ENCODE measurements at regions not wholly inside any gene's neighbourhood (a gene's known extent, or its start where the extent isn't known, plus 50 kb on each side); places are given as distances from the start of the nearest gene placed in this dataset.
"Not testable (repeated sequence)": the region's sequence is repeated elsewhere in the genome, so short reads cannot be mapped to it uniquely, and the experiment has no call there.

GRCh38 chr6:81623106-81623759 lies 129.2 kb downstream of the TENT5A start:
- no peak for DNase-seq

DNA sequence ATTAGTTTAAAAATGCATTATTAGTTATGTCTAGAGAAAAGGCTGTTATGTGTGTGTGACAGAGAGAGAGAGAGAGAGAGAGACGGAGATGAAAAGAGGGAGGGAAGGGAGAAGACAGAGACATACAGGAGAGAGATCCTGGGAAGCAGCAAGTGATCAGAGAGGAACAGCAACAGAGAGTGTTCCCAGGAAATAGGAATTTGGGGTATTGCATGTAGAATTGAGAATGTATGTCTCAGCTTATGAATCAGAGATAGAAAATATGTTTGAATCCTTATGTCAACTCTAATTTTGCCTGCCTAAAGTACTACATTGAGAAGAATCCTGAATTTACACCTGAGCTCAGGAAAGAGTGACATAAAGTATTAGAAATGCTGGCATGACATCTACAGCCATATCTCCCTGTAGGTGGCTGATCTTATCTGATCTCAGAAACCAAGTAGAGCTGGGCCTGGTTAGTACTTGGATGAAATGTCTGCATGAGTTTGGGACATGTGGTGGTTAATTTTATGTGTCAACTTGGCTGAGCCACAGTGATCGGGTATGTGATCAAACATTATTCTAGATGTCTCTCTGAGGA lies 130.6 kb downstream of the TENT5A start:
- no peak for DNase-seq

DNA sequence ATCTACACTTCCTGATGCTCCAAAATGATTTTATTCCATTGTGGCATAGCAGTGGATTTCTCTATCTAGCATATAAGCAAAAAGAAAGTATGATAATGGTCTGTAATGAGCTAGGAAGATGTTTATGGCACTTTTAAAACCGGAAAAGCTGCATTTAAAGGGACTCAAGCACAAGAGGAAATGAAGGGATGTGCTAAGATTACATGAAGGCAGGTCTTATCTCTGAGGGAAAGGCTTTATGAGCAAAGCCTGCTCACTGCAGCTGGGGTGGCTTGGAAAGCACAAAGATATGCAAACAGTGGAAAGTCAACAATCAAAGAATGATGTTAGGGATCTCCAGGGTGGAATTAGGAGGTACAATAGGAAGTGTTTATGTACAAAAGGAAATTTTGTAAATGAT lies 138.2 kb downstream of the TENT5A start:
- DNase-seq, result no peak

DNA sequence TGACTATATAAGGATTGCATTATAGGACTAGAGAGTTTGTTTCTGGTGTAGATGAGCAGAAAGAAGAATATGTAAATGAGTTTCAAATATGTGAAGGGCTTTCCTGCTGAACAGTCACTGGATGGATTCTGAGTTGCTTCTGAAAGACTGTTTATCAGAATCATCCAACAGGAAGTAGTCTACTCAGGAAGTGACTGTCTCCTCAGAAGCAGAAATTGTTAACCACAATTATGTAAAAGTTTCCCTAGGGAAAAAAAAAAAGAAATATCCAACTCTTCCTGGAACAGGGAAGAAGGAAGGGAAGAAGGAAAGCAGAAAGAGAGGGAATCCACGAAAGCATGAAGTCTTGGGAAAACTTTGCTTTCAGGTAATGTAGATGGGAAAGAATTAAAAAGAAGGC lies 138.9 kb downstream of the TENT5A start:
- no peak for DNase-seq

GRCh38 chr6:81612136-81612535 lies 140.3 kb downstream of the TENT5A start:
- DNase-seq, result no peak

- no peak for DNase-seq
Measured at GRCh38 chr6:81609736-81610135, 142.7 kb downstream of the TENT5A start.

DNA sequence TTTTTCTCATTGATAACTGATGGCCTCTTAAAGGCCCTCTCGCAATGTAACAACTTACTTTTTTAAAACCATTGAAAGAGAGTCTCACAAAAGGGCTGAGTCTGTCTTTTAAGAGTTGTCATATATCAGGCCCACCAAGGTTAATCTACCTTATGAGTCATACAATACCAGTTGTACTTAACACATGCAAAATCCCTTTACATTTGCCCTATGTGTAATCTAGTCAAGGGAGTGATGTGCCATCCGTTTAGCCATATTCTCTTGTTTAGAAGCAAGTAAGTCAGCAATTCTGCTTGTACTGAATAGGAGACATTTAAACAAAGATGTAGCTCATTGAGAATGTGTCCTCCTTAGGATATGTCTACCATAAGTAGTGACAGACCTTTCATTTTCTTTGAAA lies 143.7 kb downstream of the TENT5A start:
- DNase-seq, result no peak

DNA sequence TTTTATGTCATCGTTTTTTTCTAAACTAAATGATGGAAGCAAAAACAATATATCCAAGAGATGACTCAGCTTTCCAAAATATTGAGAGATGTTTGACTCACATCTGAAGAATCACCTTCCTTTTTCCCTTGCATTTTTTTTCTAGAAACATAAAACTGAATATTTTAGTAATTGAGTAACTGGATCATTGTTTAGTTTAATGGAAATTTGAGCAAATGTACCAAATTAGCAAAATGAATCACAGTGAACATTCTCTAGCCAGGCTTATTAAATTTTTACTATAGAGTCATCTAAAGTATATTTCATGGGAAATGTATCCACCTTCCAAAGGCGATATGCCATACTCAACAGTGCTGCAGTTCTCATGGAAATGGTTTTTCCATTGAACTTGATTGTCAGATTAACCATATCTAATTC lies 145.5 kb downstream of the TENT5A start:
- DNase-seq, result no peak

GRCh38 chr6:81605526-81605925 lies 147.0 kb downstream of the TENT5A start:
- no peak for DNase-seq

DNA sequence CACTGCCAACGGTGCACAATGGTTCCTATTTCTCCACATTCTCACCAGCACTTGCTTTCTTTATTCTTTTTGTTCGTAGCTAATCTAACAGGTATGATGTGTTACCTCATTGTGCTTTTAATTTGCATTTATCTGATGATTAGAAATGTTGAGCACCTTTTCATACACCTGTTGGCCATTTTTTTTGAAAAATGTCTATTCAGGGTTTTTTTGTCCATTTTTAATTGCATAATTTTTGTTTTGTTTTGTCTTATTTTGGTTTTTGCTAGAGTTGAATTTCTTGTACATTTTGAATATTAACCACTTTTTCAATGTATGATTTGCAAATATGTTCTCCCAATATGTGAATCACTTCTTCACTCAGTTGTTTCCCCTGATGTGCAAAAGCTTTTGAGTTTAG lies 150.6 kb downstream of the TENT5A start:
- DNase-seq, result no peak

DNA sequence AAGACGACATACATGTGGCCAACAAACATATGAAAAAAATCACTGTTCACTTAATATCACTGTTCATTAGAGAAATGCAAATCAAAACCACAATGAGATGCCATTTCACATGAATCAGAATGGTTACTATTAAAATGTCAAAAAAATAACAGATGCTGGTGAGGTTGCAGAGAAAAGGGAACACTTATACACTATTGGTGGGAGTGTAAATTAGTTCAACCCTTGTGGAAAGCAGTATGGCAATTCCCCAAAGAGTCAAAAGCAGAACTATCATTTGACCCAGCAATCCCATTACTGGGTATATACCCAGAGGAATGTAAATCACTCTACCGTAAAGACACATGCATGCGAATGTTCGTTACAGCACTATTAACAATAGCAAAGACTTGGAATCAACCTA lies 152.0 kb downstream of the TENT5A start:
- DNase-seq, result not testable (repeated sequence)

- DNase-seq, result no peak
Measured at GRCh38 chr6:81594501-81594900, 158.0 kb downstream of the TENT5A start.

GRCh38 chr6:81590314-81590691 lies 162.2 kb downstream of the TENT5A start:
- no peak for DNase-seq

- no peak for DNase-seq
Measured at GRCh38 chr6:81589465-81590313, 162.8 kb downstream of the TENT5A start.

DNA sequence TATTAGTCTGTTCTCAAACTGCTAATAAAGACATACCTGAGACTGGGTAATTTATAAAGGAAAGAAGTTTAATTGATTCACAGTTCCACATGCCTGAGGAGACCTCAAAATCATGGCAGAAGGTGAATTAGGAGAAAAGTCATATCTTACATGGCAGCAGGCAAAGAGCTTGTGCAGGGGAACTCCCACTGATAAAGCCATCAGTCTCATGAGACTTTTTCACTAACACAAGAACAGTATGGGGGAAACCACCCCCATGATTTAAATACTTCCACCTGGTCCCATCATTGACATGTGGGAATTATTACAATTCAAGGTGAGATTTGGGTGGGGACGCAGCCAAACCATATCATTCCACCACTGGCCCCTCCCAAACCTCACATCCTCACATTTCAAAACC lies 166.8 kb downstream of the TENT5A start:
- DNase-seq, result not testable (repeated sequence)

GRCh38 chr6:81584156-81584555 lies 168.3 kb downstream of the TENT5A start:
- not testable (repeated sequence) for DNase-seq

DNA sequence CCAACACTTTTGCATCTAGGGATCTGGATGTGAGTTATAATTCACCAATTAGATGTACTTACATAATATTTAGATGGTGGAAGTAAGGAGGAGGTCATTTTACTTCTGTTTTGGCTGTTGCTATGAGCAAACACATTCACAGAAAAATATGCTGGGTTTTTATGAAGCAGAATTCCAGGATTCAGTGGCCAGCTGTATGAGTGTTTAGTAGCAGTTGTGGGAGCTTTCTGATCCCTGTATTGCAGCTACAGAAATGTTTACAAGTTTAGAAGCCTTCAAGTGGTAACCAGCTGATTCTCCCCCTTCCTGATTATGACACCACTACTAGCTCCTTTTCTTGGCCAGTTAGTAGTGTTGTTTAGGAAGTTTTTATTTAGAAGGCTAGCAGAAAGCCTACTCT lies 177.0 kb downstream of the TENT5A start:
- DNase-seq, result no peak

DNA sequence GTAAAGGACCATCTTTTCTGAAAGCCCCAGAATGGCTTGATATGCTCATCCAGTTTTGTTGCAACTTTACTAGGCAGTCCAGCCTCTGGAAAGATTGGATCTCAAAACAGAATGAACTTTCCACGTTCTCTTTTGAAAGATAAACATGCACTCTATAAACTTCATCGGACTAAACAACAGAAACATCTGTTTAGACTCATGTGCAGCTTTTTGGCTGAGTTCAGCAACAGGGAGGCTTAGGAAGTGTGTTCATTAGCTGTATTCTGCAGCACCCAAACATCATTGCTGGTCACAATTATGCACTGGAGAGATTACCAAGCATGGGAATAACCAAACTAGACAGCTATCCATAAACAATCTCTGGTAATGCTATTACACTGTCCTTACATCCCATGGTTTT lies 180.5 kb downstream of the TENT5A start:
- no peak for DNase-seq

GRCh38 chr6:81570681-81571080 lies 181.8 kb downstream of the TENT5A start:
- DNase-seq, result no peak

- no peak for DNase-seq
Measured at GRCh38 chr6:81568973-81569372, 183.5 kb downstream of the TENT5A start.

DNA sequence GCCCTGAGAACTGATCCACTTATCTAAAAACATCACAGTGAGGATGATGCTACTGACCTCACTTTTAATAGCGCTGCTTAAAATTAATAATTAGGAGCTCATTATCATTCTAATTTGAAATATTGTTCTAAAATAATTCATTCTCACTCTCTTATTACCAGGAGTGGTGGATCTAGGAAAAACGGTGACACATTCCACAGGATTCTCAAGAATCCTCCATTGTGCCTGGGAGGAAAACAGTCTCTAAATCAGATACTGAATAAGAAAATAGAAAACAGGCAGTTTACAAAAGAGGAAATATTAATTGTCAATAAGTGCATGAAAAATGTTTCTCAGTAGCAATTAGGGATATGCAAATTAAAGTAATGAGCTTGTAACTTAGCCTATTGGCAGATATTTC lies 187.4 kb downstream of the TENT5A start:
- no peak for DNase-seq

DNA sequence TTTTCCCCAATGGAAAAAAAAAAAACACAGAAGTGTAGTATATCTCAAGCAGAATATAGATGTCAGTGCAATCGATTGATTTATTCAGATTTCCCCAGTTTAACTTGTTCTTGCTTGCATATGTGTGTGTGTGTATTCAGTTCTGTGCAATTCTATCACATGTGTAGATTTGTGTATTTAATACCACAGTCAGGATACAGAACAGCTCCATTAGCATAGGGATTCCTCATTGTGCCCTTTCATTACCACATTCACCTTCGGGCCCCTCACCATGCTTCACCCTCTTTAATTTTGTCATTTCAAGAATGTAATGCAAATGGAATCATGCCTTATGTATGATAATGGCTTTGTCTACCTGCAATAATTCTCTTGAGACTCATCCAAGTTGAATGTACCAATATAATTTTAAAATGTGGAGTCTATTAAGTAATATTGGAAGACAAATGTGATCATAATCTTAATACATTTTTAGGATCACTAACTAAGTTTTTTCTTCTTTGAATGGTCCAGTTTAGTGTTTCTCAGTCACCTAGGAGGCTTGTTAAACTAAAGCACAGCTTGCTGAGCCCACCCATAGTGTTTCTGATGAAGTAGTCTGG lies 187.9 kb downstream of the TENT5A start:
- DNase-seq, result no peak

DNA sequence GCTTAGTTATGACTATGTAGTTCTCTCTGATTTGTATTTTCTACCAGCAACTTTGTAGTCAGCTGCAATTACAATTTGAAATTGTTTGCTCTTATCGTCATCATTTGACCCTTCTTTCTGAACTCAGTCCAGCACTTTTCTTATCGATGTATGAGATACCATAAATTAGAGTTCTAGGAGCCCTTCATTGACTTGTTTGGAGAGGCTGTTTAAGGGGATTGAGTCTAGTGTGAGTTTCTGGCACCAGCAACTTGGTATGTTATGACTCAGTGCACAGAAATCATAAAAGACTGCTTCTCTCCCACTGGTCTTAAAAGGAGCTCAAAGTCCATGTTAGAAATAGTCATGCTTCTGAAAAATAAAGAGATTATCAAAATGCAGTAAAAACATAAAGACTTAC lies 190.3 kb downstream of the TENT5A start:
- no peak for DNase-seq

- no peak for DNase-seq
Measured at GRCh38 chr6:81561731-81562130, 190.8 kb downstream of the TENT5A start.

All from NCI-H1436 treated with DMSO at 0.1 percent for 48 hours (cell line).